ENCODE measurements at regions not wholly inside any gene's neighbourhood (a gene's known extent, or its start where the extent isn't known, plus 50 kb on each side); places are given as distances from the start of the nearest gene placed in this dataset.

DNA sequence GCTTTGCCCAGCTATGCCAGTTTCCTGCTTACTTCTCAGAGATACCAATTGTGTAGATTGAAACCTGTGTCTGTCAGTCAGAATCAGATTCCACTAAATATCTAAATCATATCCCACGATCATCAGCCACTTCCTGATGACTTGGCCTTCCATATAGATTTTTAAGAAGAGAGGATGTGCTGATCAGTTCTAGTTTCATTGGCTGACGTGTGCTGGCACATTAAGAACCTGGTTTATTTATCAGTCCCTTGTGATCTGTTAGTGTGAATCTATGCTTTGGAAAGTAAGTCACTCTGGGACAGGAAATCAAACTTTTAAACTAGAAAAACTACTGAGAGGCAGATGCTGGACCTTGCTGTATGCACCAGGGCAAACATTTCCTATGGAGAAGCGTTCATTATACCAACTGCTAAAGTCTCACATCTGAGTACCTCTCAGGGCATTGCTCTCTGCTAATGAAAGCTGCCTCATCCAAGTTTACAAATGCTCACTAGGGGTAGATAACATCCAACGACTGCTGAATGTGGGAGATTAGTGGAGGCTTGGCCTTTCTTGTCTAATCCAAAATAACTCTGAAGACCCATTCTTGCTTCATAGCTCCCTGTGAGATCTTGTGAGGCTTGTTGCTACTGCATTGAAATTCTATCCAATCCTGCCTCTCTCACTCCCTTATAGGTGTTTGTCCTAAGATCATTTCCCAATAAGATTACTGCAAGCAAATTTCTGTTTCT lies 109.1 kb downstream of the ARL4A start:
- TF ChIP-seq POLR2A (IDR thresholded peaks at IDR 0.05) = no peak
- no peak for TF ChIP-seq POLR2AphosphoS5 (IDR thresholded peaks at IDR 0.05)
- TF ChIP-seq, protein P1, sequence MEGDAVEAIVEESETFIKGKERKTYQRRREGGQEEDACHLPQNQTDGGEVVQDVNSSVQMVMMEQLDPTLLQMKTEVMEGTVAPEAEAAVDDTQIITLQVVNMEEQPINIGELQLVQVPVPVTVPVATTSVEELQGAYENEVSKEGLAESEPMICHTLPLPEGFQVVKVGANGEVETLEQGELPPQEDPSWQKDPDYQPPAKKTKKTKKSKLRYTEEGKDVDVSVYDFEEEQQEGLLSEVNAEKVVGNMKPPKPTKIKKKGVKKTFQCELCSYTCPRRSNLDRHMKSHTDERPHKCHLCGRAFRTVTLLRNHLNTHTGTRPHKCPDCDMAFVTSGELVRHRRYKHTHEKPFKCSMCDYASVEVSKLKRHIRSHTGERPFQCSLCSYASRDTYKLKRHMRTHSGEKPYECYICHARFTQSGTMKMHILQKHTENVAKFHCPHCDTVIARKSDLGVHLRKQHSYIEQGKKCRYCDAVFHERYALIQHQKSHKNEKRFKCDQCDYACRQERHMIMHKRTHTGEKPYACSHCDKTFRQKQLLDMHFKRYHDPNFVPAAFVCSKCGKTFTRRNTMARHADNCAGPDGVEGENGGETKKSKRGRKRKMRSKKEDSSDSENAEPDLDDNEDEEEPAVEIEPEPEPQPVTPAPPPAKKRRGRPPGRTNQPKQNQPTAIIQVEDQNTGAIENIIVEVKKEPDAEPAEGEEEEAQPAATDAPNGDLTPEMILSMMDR (IDR thresholded peaks at IDR 0.05) = no peak

Measured in stomach (tissue), 4 donors.